ENCODE measurements at regions not wholly inside any gene's neighbourhood (a gene's known extent, or its start where the extent isn't known, plus 50 kb on each side); places are given as distances from the start of the nearest gene placed in this dataset.

- intact Hi-C loops (cut with DNase I): no loop called here
- Histone ChIP-seq H3K27me3 (no peaks in the 10 kb centered on the region), H3K4me1 (ENCODE audit: insufficient read depth) (no peaks in the 10 kb centered on the region), H3K27ac (no peak overlapping the region), H3K9me3 (no peaks in the 10 kb centered on the region), H3K4me3 (no peak overlapping the region), H3K36me3 (no peaks in the 10 kb centered on the region)
- no peak for DNase-seq
- TF ChIP-seq POLR2A (IDR thresholded peaks at IDR 0.05) (no peak), EP300 (IDR thresholded peaks at IDR 0.05) (no peak)
- TF ChIP-seq, protein P1, sequence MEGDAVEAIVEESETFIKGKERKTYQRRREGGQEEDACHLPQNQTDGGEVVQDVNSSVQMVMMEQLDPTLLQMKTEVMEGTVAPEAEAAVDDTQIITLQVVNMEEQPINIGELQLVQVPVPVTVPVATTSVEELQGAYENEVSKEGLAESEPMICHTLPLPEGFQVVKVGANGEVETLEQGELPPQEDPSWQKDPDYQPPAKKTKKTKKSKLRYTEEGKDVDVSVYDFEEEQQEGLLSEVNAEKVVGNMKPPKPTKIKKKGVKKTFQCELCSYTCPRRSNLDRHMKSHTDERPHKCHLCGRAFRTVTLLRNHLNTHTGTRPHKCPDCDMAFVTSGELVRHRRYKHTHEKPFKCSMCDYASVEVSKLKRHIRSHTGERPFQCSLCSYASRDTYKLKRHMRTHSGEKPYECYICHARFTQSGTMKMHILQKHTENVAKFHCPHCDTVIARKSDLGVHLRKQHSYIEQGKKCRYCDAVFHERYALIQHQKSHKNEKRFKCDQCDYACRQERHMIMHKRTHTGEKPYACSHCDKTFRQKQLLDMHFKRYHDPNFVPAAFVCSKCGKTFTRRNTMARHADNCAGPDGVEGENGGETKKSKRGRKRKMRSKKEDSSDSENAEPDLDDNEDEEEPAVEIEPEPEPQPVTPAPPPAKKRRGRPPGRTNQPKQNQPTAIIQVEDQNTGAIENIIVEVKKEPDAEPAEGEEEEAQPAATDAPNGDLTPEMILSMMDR (IDR thresholded peaks at IDR 0.05): no peak
Measured at GRCh38 chr3:157775446-157775845, 272.2 kb upstream of the VEPH1 start.

DNA sequence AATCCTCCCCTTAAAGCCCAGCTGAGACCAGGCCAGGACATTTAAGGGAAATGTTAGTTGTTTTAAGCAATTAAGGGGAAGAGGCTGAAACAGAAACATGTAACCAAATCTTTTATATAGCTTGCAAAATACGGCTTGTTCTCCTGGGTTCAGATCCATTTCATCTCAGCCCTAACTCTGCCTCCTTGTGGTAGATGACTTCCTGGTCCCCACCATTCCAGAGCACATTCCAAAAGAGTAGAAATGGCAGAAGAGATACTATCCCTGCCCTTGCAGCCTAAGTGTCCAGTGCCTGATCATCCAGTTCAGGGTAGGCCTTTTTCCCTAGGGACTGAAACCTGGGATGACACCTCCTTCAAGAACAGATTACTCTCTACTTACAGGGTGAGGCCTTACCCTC lies 266.2 kb upstream of the VEPH1 start:
- TF ChIP-seq, protein P1 (IDR thresholded peaks at IDR 0.05): no peak
- TF ChIP-seq POLR2A (IDR thresholded peaks at IDR 0.05) (no peak), EP300 (IDR thresholded peaks at IDR 0.05) (no peak)
- Histone ChIP-seq H3K36me3 (no peaks in the 10 kb centered on the region), H3K27ac (no peak overlapping the region), H3K4me1 (ENCODE audit: insufficient read depth) (no peaks in the 10 kb centered on the region), H3K4me3 (no peak overlapping the region), H3K27me3 (no peaks in the 10 kb centered on the region), H3K9me3 (no peaks in the 10 kb centered on the region)
- WGBS, 3 donors: 80 to 90% (median 86%) methylated on average over 1 of the region's 1 CpG
- no peak for DNase-seq
- intact Hi-C loops (cut with DNase I): no loop called here

GRCh38 chr3:157767607-157768006 lies 264.4 kb upstream of the VEPH1 start:
- no peak for DNase-seq
- 88 to 97% (median 93%) methylated on average over 1 of the region's 1 CpG for WGBS, 3 donors
- intact Hi-C loops (cut with DNase I): no loop called here
- Histone ChIP-seq H3K27ac (no peak overlapping the region), H3K36me3 (no peaks in the 10 kb centered on the region), H3K27me3 (no peaks in the 10 kb centered on the region), H3K4me1 (ENCODE audit: insufficient read depth) (no peaks in the 10 kb centered on the region), H3K4me3 (no peak overlapping the region), H3K9me3 (no peaks in the 10 kb centered on the region)
- no peak for TF ChIP-seq POLR2A (IDR thresholded peaks at IDR 0.05)

DNA sequence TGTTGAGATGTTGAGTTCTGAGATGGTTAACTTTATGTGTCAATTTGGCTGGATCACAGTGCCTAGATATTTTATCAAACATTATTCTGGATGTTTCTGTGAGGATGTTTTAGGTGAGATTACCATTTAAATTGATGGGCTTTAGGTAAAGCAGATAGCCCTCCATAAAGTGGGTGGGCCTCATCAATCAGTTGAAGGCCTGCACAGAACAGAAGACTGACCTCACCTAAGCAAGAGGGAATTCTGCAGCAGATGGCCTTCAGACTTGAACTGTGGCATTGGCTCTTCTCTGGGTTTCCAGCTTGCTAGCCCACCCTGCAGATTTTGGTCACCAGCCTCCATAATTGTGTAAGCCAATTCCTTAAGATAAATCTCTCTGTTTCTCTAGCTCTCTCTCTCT lies 260.4 kb upstream of the VEPH1 start:
- no peak overlapping the region for H3K4me3 ChIP-seq
- H3K4me1 ChIP-seq (ENCODE audit: insufficient read depth): no peaks in the 10 kb centered on the region
- H3K27me3 ChIP-seq: no peaks in the 10 kb centered on the region
- H3K36me3 ChIP-seq: no peaks in the 10 kb centered on the region
- no peak for DNase-seq
- TF ChIP-seq, protein P1 (IDR thresholded peaks at IDR 0.05): no peak
- TF ChIP-seq EP300 (IDR thresholded peaks at IDR 0.05) (no peak), POLR2A (IDR thresholded peaks at IDR 0.05) (no peak)
- no peaks in the 10 kb centered on the region for H3K9me3 ChIP-seq
- intact Hi-C loops (cut with DNase I): no loop called here
- no peak overlapping the region for H3K27ac ChIP-seq

DNA sequence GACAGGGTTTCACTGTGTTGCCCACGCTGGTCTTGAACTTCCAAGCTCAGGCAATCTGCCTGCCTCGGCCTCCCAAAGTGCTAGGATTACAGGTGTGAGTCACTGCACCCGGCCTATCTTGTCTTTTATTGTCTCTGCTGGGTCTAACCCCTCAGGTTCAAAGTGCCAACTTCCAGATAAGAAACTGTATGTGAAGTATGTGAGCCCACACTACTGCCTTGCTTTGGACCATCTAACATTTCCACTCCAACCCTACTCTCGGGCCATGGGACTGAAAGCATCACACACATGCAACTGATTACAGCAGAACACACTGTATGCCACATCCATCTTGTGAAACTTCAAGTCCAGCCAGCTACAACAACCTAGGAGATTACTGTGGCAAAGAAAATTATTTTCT lies 256.1 kb upstream of the VEPH1 start:
- TF ChIP-seq POLR2A (IDR thresholded peaks at IDR 0.05): no peak
- TF ChIP-seq, protein P1 (IDR thresholded peaks at IDR 0.05): no peak
- no peak for TF ChIP-seq EP300 (IDR thresholded peaks at IDR 0.05)
- no peak for DNase-seq
- Histone ChIP-seq H3K36me3 (no peaks in the 10 kb centered on the region), H3K9me3 (no peaks in the 10 kb centered on the region), H3K4me3 (no peak overlapping the region), H3K27me3 (no peaks in the 10 kb centered on the region), H3K4me1 (ENCODE audit: insufficient read depth) (no peaks in the 10 kb centered on the region), H3K27ac (no peak overlapping the region)
- intact Hi-C loops (cut with DNase I): no loop called here
- WGBS, 3 donors: 78 to 88% (median 83%) methylated on average over 4 of the region's 4 CpGs
